Gastroesophageal sphincter (tissue), 3 donors: ENCODE measurements at regions not wholly inside any gene's neighbourhood (a gene's known extent, or its start where the extent isn't known, plus 50 kb on each side); places are given as distances from the start of the nearest gene placed in this dataset.

Experiments
- CTCF ChIP-seq, 4 experiments: fragments of 200-600 bp in 2 of 4; fragments of 450-650 bp in 2 of 4; sonication (generic) in 1 of 4; IDR thresholded peaks; one replicate each; pipeline ENCODE4 v1.5.1; 2017 to 2019; ENCODE audit warnings: antibody characterized with exemption in 4 of 4, mild to moderate bottlenecking in 2 of 4, moderate library complexity in 2 of 4
- EP300 ChIP-seq: sonication (generic); formaldehyde crosslinking; IDR thresholded peaks from one replicate; pipeline ENCODE4 v1.6.1; 2017; ENCODE audit warnings: antibody characterized with exemption, mild to moderate bottlenecking
- POLR2A ChIP-seq, 2 donors: fragments of 450-650 bp; IDR thresholded peaks; one replicate each; pipeline ENCODE4 v1.6.1; 2017; ENCODE audit warnings: antibody characterized with exemption in 2 of 2, mild to moderate bottlenecking in 2 of 2, moderate library complexity in 1 of 2
- POLR2AphosphoS5 ChIP-seq: sonication (generic); formaldehyde crosslinking; IDR thresholded peaks from one replicate; pipeline ENCODE4 v1.6.1; 2017; ENCODE audit warnings: antibody characterized with exemption

DNA sequence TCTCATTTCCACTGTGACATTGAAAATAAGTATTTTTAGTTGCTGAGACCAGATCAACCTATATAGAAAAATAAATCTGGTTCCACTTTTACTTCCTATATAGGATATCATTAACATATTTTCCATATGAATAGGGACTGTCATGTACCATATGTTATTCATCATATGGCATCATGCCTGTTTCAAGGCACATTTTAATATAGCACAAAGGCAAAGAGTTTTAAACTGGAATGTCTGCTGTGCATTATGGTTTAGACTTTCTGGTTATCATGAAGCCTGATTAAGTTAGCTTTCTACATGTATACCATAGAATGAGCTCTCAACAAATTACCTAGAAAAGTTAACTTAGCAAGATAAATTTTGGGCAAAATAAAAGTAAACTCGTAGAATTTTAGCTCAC lies 53.0 kb upstream of the ACYP2 start:
- TF ChIP-seq POLR2AphosphoS5 (no peak), CTCF (IDR thresholded peaks at IDR 0.05) (no peak), POLR2A (IDR thresholded peaks at IDR 0.05) (no peak), EP300 (no peak)
